SK-N-MC (cell line): ENCODE measurements at regions not wholly inside any gene's neighbourhood (a gene's known extent, or its start where the extent isn't known, plus 50 kb on each side); places are given as distances from the start of the nearest gene placed in this dataset.

Experiments
- FOXP2 ChIP-seq: optimal IDR thresholded peaks from 2 replicates; pipeline ENCODE3; 2011; ENCODE audit warnings: mild to moderate bottlenecking, moderate library complexity; ENCODE audit not compliant: insufficient read depth; ENCODE audit errors: extremely low read length, control extremely low read depth
- POLR2AphosphoS5 ChIP-seq: IDR thresholded peaks from 2 replicates; pipeline ENCODE4 v1.6.1; 2012; ENCODE audit warnings: mild to moderate bottlenecking, low read depth, low read length, borderline replicate concordance

DNA sequence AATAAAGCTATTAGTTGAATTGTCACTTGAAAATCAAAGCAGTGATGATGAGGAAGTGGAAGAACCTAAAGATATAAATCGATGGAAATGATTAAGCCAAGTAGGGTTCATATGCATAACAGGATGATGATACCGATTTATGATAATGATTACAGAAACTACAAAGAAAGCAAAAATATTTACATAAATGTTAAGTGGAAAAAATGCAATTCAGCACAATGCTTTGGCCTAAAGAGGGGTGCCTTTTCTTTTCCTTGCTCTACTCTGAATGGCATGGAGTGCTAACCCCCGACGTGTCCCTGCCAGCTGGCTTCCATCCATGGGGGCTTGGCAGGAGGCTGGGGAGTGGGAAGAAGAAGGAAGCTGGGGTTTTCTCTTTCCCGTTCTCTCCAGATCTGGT lies 240.3 kb downstream of the GATA3 start:
- TF ChIP-seq POLR2AphosphoS5 (no peak), FOXP2 (no peak)
